ENCODE measurements at regions not wholly inside any gene's neighbourhood (a gene's known extent, or its start where the extent isn't known, plus 50 kb on each side); places are given as distances from the start of the nearest gene placed in this dataset.

GRCh38 chr18:45498287-45498658, 117.0 kb upstream of the SLC14A2 start:
- H3K4me1 Mint-ChIP-seq, result peaks cover 2% of the 10 kb centered on the region
- Histone ChIP-seq H3K9ac (ENCODE audit: insufficient read depth, low read length, poor library complexity, severe bottlenecking) (no peak overlapping the region), H4K20me1 (ENCODE audit: insufficient read depth, low read length) (no peaks in the 10 kb centered on the region), H3K4me2 (replicated peaks; ENCODE audit: extremely low read depth, low read length, poor library complexity, severe bottlenecking) (no peak overlapping the region), H3K27ac (ENCODE audit: low read depth in 1 of 2, low read length in 2 of 2) (no peak overlapping the region), H3K27me3 (ENCODE audit: control insufficient read depth in 2 of 2, insufficient read depth in 2 of 2, low read length in 2 of 2) (no peaks in the 10 kb centered on the region), H3K9me3 (replicated peaks in 1 of 2; ENCODE audit: control insufficient read depth in 1 of 2, insufficient read depth in 1 of 2, low read length in 2 of 2) (no peaks in the 10 kb centered on the region), H2AFZ (ENCODE audit: insufficient read depth, low read depth, low read length, poor library complexity, severe bottlenecking) (no peak overlapping the region), H3K4me3 (replicated peaks in 1 of 3; ENCODE audit: low read depth in 2 of 3, low read length in 3 of 3) (no peak overlapping the region), H3K36me3 (replicated peaks in 1 of 2; ENCODE audit: control insufficient read depth in 1 of 2, insufficient read depth in 2 of 2, low read length in 2 of 2) (no peaks in the 10 kb centered on the region), H3K79me2 (ENCODE audit: insufficient read depth, low read length) (no peaks in the 10 kb centered on the region), H3K4me1 (ENCODE audit: control insufficient read depth in 1 of 2, insufficient read depth in 2 of 2, low read length in 2 of 2) (no peaks in the 10 kb centered on the region)
- TF ChIP-seq CTCF (IDR thresholded peaks at IDR 0.05), result no peak
- intact Hi-C loops (cut with micrococcal nuclease), result no loop called here
- 58% methylated on average over 2 of the region's 4 CpGs for WGBS (ENCODE audit: insufficient coverage)
- DNase-seq, result no peak
- no peak overlapping the region for H3K27ac Mint-ChIP-seq
- H3K36me3 Mint-ChIP-seq, result no peaks in the 10 kb centered on the region
- peaks cover 0 to 4% (median 2%) of the 10 kb centered on the region in 3 donors for H3K27me3 Mint-ChIP-seq (ENCODE audit: low read depth in 3 of 3)
- peaks cover 0 to 4% (median 0%) of the 10 kb centered on the region in 7 donors for H3K9me3 Mint-ChIP-seq
- no peak overlapping the region for H3K4me3 Mint-ChIP-seq

- H3K4me2 ChIP-seq (replicated peaks; ENCODE audit: extremely low read depth, low read length, poor library complexity, severe bottlenecking), result no peak overlapping the region
- H3K9me3 Mint-ChIP-seq, result peaks cover 0 to 6% (median 0%) of the 10 kb centered on the region in 7 donors
- WGBS (ENCODE audit: insufficient coverage), result 67% methylated on average over 1 of the region's 3 CpGs
- no peak overlapping the region for H3K4me3 Mint-ChIP-seq
- H2AFZ ChIP-seq (ENCODE audit: insufficient read depth, low read depth, low read length, poor library complexity, severe bottlenecking), result no peak overlapping the region
- peaks cover 0 to 2% (median 0%) of the 10 kb centered on the region in 3 donors for H3K27me3 Mint-ChIP-seq (ENCODE audit: low read depth in 3 of 3)
- no peak overlapping the region for H3K4me3 ChIP-seq (replicated peaks in 1 of 3; ENCODE audit: low read depth in 2 of 3, low read length in 3 of 3)
- H3K4me1 ChIP-seq (ENCODE audit: control insufficient read depth in 1 of 2, insufficient read depth in 2 of 2, low read length in 2 of 2), result no peaks in the 10 kb centered on the region
- H4K20me1 ChIP-seq (ENCODE audit: insufficient read depth, low read length), result no peaks in the 10 kb centered on the region
- no peaks in the 10 kb centered on the region for H3K36me3 Mint-ChIP-seq
- H3K27ac ChIP-seq (ENCODE audit: low read depth in 1 of 2, low read length in 2 of 2), result no peak overlapping the region
- H3K4me1 Mint-ChIP-seq, result peaks cover 2% of the 10 kb centered on the region
- DNase-seq, result no peak
- no peaks in the 10 kb centered on the region for H3K9me3 ChIP-seq (replicated peaks in 1 of 2; ENCODE audit: control insufficient read depth in 1 of 2, insufficient read depth in 1 of 2, low read length in 2 of 2)
- no peak for TF ChIP-seq CTCF (IDR thresholded peaks at IDR 0.05)
- no peaks in the 10 kb centered on the region for H3K27me3 ChIP-seq (ENCODE audit: control insufficient read depth in 2 of 2, insufficient read depth in 2 of 2, low read length in 2 of 2)
- H3K79me2 ChIP-seq (ENCODE audit: insufficient read depth, low read length), result no peaks in the 10 kb centered on the region
- H3K36me3 ChIP-seq (replicated peaks in 1 of 2; ENCODE audit: control insufficient read depth in 1 of 2, insufficient read depth in 2 of 2, low read length in 2 of 2), result no peaks in the 10 kb centered on the region
- intact Hi-C loops (cut with micrococcal nuclease), result no loop called here
- H3K9ac ChIP-seq (ENCODE audit: insufficient read depth, low read length, poor library complexity, severe bottlenecking), result no peak overlapping the region
- no peak overlapping the region for H3K27ac Mint-ChIP-seq
Measured at GRCh38 chr18:45503990-45504389, 111.3 kb upstream of the SLC14A2 start.
